ENCODE measurements at regions not wholly inside any gene's neighbourhood (a gene's known extent, or its start where the extent isn't known, plus 50 kb on each side); places are given as distances from the start of the nearest gene placed in this dataset.

DNA sequence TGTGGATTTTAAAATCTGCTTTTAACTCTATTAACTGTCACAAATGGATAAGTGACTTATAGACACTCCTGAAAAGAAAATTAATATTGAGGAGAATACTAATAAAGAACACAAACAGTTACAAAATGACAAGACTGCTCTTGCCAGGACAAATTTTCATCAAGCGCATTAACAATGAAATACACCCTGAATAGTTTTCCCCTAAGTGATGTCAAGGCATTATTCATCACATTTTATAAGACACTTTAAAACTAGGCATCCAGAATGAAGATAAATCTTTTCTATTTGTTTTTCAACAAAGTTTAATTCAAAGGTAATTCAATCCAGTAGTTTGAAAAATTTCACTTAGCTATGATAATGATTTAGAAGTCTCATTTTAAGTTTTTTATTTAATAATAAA, 110.5 kb upstream of the SEC61G start:
- no peak for DNase-seq
- Histone ChIP-seq H3K36me3 (replicated peaks in 1 of 2; ENCODE audit: control insufficient read depth in 1 of 2, insufficient read depth in 2 of 2, low read length in 2 of 2) (no peaks in the 10 kb centered on the region), H3K9ac (ENCODE audit: insufficient read depth, low read length, poor library complexity, severe bottlenecking) (no peak overlapping the region), H3K4me1 (ENCODE audit: control insufficient read depth in 1 of 2, insufficient read depth in 2 of 2, low read length in 2 of 2) (no peaks in the 10 kb centered on the region), H4K20me1 (ENCODE audit: insufficient read depth, low read length) (no peaks in the 10 kb centered on the region), H3K27me3 (ENCODE audit: control insufficient read depth in 2 of 2, insufficient read depth in 2 of 2, low read length in 2 of 2) (no peaks in the 10 kb centered on the region), H2AFZ (ENCODE audit: insufficient read depth, low read depth, low read length, poor library complexity, severe bottlenecking) (no peak overlapping the region), H3K79me2 (ENCODE audit: insufficient read depth, low read length) (no peaks in the 10 kb centered on the region), H3K27ac (ENCODE audit: low read depth in 1 of 2, low read length in 2 of 2) (no peak overlapping the region), H3K4me2 (replicated peaks; ENCODE audit: extremely low read depth, low read length, poor library complexity, severe bottlenecking) (no peak overlapping the region), H3K4me3 (replicated peaks in 1 of 3; ENCODE audit: low read depth in 2 of 3, low read length in 3 of 3) (no peak overlapping the region), H3K9me3 (replicated peaks in 1 of 2; ENCODE audit: control insufficient read depth in 1 of 2, insufficient read depth in 1 of 2, low read length in 2 of 2) (no peaks in the 10 kb centered on the region)
- peaks cover 0 to 3% (median 3%) of the 10 kb centered on the region in 3 donors for H3K27me3 Mint-ChIP-seq (ENCODE audit: low read depth in 3 of 3)
- intact Hi-C loops (cut with micrococcal nuclease): no loop called here
- TF ChIP-seq, protein P1, sequence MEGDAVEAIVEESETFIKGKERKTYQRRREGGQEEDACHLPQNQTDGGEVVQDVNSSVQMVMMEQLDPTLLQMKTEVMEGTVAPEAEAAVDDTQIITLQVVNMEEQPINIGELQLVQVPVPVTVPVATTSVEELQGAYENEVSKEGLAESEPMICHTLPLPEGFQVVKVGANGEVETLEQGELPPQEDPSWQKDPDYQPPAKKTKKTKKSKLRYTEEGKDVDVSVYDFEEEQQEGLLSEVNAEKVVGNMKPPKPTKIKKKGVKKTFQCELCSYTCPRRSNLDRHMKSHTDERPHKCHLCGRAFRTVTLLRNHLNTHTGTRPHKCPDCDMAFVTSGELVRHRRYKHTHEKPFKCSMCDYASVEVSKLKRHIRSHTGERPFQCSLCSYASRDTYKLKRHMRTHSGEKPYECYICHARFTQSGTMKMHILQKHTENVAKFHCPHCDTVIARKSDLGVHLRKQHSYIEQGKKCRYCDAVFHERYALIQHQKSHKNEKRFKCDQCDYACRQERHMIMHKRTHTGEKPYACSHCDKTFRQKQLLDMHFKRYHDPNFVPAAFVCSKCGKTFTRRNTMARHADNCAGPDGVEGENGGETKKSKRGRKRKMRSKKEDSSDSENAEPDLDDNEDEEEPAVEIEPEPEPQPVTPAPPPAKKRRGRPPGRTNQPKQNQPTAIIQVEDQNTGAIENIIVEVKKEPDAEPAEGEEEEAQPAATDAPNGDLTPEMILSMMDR (IDR thresholded peaks at IDR 0.05): no peak
- H3K9me3 Mint-ChIP-seq: peaks cover 0 to 2% (median 0%) of the 10 kb centered on the region in 7 donors
- WGBS (ENCODE audit: insufficient coverage): no CpG with 5 or more reads among the region's 1 CpG
- no peaks in the 10 kb centered on the region for H3K4me1 Mint-ChIP-seq
- no peak overlapping the region for H3K27ac Mint-ChIP-seq
- no peaks in the 10 kb centered on the region for H3K36me3 Mint-ChIP-seq
- H3K4me3 Mint-ChIP-seq: no peak overlapping the region

DNA sequence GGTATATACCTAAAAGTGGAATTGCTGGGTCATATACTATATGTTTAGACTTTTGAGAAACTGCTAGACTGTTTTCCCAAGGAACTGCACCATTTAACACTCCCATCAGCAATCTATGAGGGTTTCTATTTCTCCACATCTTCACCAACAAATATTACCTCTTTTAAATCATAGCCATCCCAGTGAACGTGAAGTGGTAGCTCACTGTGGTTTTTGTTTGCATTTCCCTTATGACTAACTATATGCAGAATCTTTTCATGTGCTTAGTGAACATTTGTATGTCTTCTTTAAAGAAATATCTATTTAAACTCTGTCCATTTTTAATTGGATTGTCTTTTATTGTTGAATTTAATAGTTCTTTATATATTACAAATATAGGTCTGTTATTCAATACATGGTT, 115.8 kb upstream of the SEC61G start:
- Mint-ChIP-seq H3K4me1 (no peaks in the 10 kb centered on the region), H3K27me3 (ENCODE audit: low read depth in 3 of 3) (no peaks in the 10 kb centered on the region), H3K36me3 (no peaks in the 10 kb centered on the region), H3K9me3 (peaks cover 0 to 4% (median 1%) of the 10 kb centered on the region in 7 donors), H3K4me3 (no peak overlapping the region), H3K27ac (no peak overlapping the region)
- intact Hi-C loops (cut with micrococcal nuclease): no loop called here
- H2AFZ ChIP-seq (ENCODE audit: insufficient read depth, low read depth, low read length, poor library complexity, severe bottlenecking): no peak overlapping the region
- DNase-seq: no peak
- H3K36me3 ChIP-seq (replicated peaks in 1 of 2; ENCODE audit: control insufficient read depth in 1 of 2, insufficient read depth in 2 of 2, low read length in 2 of 2): no peaks in the 10 kb centered on the region
- no peaks in the 10 kb centered on the region for H3K9me3 ChIP-seq (replicated peaks in 1 of 2; ENCODE audit: control insufficient read depth in 1 of 2, insufficient read depth in 1 of 2, low read length in 2 of 2)
- TF ChIP-seq, protein P1 (IDR thresholded peaks at IDR 0.05): no peak
- WGBS (ENCODE audit: insufficient coverage): no CpG with 5 or more reads among the region's 1 CpG
- no peak overlapping the region for H3K4me3 ChIP-seq (replicated peaks in 1 of 3; ENCODE audit: low read depth in 2 of 3, low read length in 3 of 3)
- H4K20me1 ChIP-seq (ENCODE audit: insufficient read depth, low read length): no peaks in the 10 kb centered on the region
- H3K27ac ChIP-seq (ENCODE audit: low read depth in 1 of 2, low read length in 2 of 2): no peak overlapping the region
- no peaks in the 10 kb centered on the region for H3K79me2 ChIP-seq (ENCODE audit: insufficient read depth, low read length)
- H3K27me3 ChIP-seq (ENCODE audit: control insufficient read depth in 2 of 2, insufficient read depth in 2 of 2, low read length in 2 of 2): no peaks in the 10 kb centered on the region
- no peak overlapping the region for H3K4me2 ChIP-seq (replicated peaks; ENCODE audit: extremely low read depth, low read length, poor library complexity, severe bottlenecking)
- H3K9ac ChIP-seq (ENCODE audit: insufficient read depth, low read length, poor library complexity, severe bottlenecking): no peak overlapping the region
- no peaks in the 10 kb centered on the region for H3K4me1 ChIP-seq (ENCODE audit: control insufficient read depth in 1 of 2, insufficient read depth in 2 of 2, low read length in 2 of 2)
